GM13976 (cell line): ENCODE measurements at regions not wholly inside any gene's neighbourhood (a gene's known extent, or its start where the extent isn't known, plus 50 kb on each side); places are given as distances from the start of the nearest gene placed in this dataset.

Experiments
- DNase-seq: peaks from one replicate; pipeline ENCODE4 v3.0.0; 2012; ENCODE audit warnings: low spot score
- CTCF ChIP-seq: IDR thresholded peaks from 2 replicates; pipeline ENCODE4 v1.5.1; 2012; ENCODE audit warnings: borderline replicate concordance, mild to moderate bottlenecking; ENCODE audit not compliant: insufficient read depth; ENCODE audit errors: extremely low read depth, missing control alignments, control extremely low read depth
- in situ Hi-C: fragments of 300-500 bp; cut with MboI; formaldehyde crosslinking; loops from one replicate; pipeline ENCODE4 v1.12.0; 2022; ENCODE audit warnings: low sequenced_read_pairs, mixed read lengths, inconsistent platforms; ENCODE audit not compliant: unreplicated experiment

GRCh38 chr18:70840649-70841048 is 551.8 kb downstream of the SOCS6 start:
- TF ChIP-seq CTCF: no peak
- DNase-seq: no peak
- in situ Hi-C loops: no loop called here

- no peak for TF ChIP-seq CTCF
- in situ Hi-C loops: no loop called here
Observed at GRCh38 chr18:70827632-70828031, 538.8 kb downstream of the SOCS6 start.

GRCh38 chr18:70826571-70826970 is 537.7 kb downstream of the SOCS6 start:
- DNase-seq: no peak
- TF ChIP-seq CTCF: no peak
- in situ Hi-C loops: no loop called here

More at GRCh38 chr18:70827632-70828031, 538.8 kb downstream of the SOCS6 start:
- DNase-seq: no peak

GRCh38 chr18:70822691-70823090 is 533.8 kb downstream of the SOCS6 start:
- DNase-seq: no peak
- in situ Hi-C loops: no loop called here
- TF ChIP-seq CTCF: no peak

- in situ Hi-C loops: no loop called here
- no peak for TF ChIP-seq CTCF
- DNase-seq: no peak
Observed at GRCh38 chr18:70822117-70822516, 533.3 kb downstream of the SOCS6 start.

GRCh38 chr18:70808481-70809056 is 519.7 kb downstream of the SOCS6 start:
- TF ChIP-seq CTCF: no peak
- in situ Hi-C loops: no loop called here
- no peak for DNase-seq
